ENCODE measurements at regions not wholly inside any gene's neighbourhood (a gene's known extent, or its start where the extent isn't known, plus 50 kb on each side); places are given as distances from the start of the nearest gene placed in this dataset.

GRCh38 chr11:127157225-127157624 lies 156.7 kb upstream of the KIRREL3 start:
- DNase-seq (ENCODE audit: low read depth in 2 of 2), result no peak

GRCh38 chr11:127149410-127149809 lies 148.8 kb upstream of the KIRREL3 start:
- DNase-seq (ENCODE audit: low read depth in 2 of 2), result no peak

- DNase-seq (ENCODE audit: low read depth in 2 of 2), result no peak
Observed at GRCh38 chr11:127143251-127143650, 142.7 kb upstream of the KIRREL3 start.

- no peak for DNase-seq (ENCODE audit: low read depth in 2 of 2)
Observed at GRCh38 chr11:127138613-127139012, 138.0 kb upstream of the KIRREL3 start.

GRCh38 chr11:127137771-127138280 lies 137.3 kb upstream of the KIRREL3 start:
- no peak for DNase-seq (ENCODE audit: low read depth in 2 of 2)

- DNase-seq (ENCODE audit: low read depth in 2 of 2), result no peak
Observed at GRCh38 chr11:127136438-127136837, 135.9 kb upstream of the KIRREL3 start.

- DNase-seq (ENCODE audit: low read depth in 2 of 2), result no peak
Observed at GRCh38 chr11:127135256-127135655, 134.7 kb upstream of the KIRREL3 start.

- DNase-seq (ENCODE audit: low read depth in 2 of 2), result no peak
Observed at GRCh38 chr11:127133061-127133460, 132.5 kb upstream of the KIRREL3 start.

GRCh38 chr11:127130321-127130720 lies 129.8 kb upstream of the KIRREL3 start:
- DNase-seq (ENCODE audit: low read depth in 2 of 2), result no peak

- no peak for DNase-seq (ENCODE audit: low read depth in 2 of 2)
Observed at GRCh38 chr11:127126986-127127385, 126.4 kb upstream of the KIRREL3 start.

- DNase-seq (ENCODE audit: low read depth in 2 of 2), result no peak
Observed at GRCh38 chr11:127119356-127119755, 118.8 kb upstream of the KIRREL3 start.

GRCh38 chr11:127118811-127119210 lies 118.2 kb upstream of the KIRREL3 start:
- DNase-seq (ENCODE audit: low read depth in 2 of 2), result no peak

- no peak for DNase-seq (ENCODE audit: low read depth in 2 of 2)
Observed at GRCh38 chr11:127117231-127117739, 116.7 kb upstream of the KIRREL3 start.

- no peak for DNase-seq (ENCODE audit: low read depth in 2 of 2)
Observed at GRCh38 chr11:127115844-127116243, 115.3 kb upstream of the KIRREL3 start.

- DNase-seq (ENCODE audit: low read depth in 2 of 2), result no peak
Observed at GRCh38 chr11:127114035-127114434, 113.5 kb upstream of the KIRREL3 start.

- DNase-seq (ENCODE audit: low read depth in 2 of 2), result no peak
Observed at GRCh38 chr11:127110542-127110941, 110.0 kb upstream of the KIRREL3 start.

GRCh38 chr11:127109796-127110480 lies 109.4 kb upstream of the KIRREL3 start:
- DNase-seq (ENCODE audit: low read depth in 2 of 2), result no peak

GRCh38 chr11:127108838-127109237 lies 108.3 kb upstream of the KIRREL3 start:
- DNase-seq (ENCODE audit: low read depth in 2 of 2), result no peak

GRCh38 chr11:127106938-127107337 lies 106.4 kb upstream of the KIRREL3 start:
- DNase-seq (ENCODE audit: low read depth in 2 of 2), result no peak

- DNase-seq (ENCODE audit: low read depth in 2 of 2), result no peak
Observed at GRCh38 chr11:127105593-127106541, 105.3 kb upstream of the KIRREL3 start.

- DNase-seq (ENCODE audit: low read depth in 2 of 2), result no peak
Observed at GRCh38 chr11:127103586-127104388, 103.2 kb upstream of the KIRREL3 start.

- DNase-seq (ENCODE audit: low read depth in 2 of 2), result no peak
Observed at GRCh38 chr11:127098684-127099083, 98.1 kb upstream of the KIRREL3 start.

All from stimulated activated CD4-positive, alpha-beta T cell treated with anti-CD3 and anti-CD28 coated beads, Interleukin-1b, Interleukin-23, amount 100 ng/mL, for 4 hours (primary cell).